GM21515 (cell line): ENCODE measurements at regions not wholly inside any gene's neighbourhood (a gene's known extent, or its start where the extent isn't known, plus 50 kb on each side); places are given as distances from the start of the nearest gene placed in this dataset.

Experiments used
- ATAC-seq: cut with Tn5 transposase; IDR thresholded peaks from one replicate; pipeline ENCODE4 v1.9.1; 2021; ENCODE audit not compliant: unreplicated experiment

GRCh38 chr11:98842187-98842586, 178.6 kb upstream of the CNTN5 start:
- no peak for ATAC-seq

DNA sequence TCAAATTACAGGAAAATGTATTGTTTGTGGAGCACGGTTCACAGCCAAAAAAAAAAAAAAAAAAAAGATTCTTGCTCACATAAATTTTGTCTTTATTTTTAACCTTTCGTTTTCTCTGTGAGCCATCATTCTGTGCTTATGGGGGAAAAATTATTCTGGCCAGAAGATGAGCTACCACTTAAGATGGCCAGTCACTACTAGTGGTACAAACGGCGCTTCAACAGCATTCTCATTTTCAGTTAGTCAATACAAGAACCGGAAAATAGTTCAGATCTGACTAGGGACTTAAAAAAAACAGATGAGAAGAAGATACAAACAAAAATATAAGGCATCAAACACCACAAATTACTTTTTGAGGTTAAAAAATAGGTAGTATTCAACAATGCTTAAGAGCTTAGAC, 158.6 kb upstream of the CNTN5 start:
- ATAC-seq = no peak

DNA sequence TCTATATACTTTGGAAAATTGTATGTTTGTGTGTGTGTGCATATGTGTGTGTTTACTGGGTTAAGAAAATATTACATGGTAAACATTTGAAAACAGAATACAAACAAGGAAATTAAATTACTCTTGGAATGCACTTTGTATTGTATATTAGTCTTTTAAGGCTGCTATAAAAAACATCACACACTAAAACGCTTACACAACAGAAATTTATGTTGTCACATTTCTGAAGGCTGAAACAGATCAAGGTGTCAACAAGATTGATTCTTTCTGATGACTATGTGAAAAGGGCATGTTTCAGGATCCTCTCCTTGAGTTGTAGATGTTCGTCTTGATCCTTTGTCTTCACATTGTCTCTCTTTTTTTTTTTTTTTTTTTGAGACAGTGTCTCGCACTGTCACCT, 149.1 kb upstream of the CNTN5 start:
- ATAC-seq = no peak

- no peak for ATAC-seq
Observed at GRCh38 chr11:98874050-98874449, 146.7 kb upstream of the CNTN5 start.

DNA sequence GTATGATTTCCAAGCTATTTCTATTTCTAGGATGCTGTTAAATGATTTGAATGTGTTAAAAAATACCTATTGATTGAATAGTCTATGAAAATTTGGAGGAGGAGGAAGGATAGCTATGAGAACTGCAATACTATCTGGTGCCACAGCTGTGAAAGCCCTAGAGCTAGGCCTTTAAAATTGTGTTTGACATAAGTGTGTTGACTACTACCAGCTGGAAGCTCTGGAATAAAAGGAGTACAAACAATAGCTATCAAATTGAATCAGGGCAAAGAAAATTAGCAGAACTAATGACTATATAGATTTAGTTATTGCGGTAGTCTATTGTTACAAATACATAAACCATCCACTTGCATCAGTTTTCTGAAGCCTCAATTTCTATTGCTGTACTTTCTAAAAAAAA, 124.8 kb upstream of the CNTN5 start:
- ATAC-seq = no peak

GRCh38 chr11:98940913-98941312, 79.8 kb upstream of the CNTN5 start:
- no peak for ATAC-seq

GRCh38 chr11:98944461-98944860, 76.3 kb upstream of the CNTN5 start:
- no peak for ATAC-seq

- no peak for ATAC-seq
Observed at GRCh38 chr11:98952107-98952506, 68.6 kb upstream of the CNTN5 start.

- ATAC-seq = no peak
Observed at GRCh38 chr11:98955551-98955950, 65.2 kb upstream of the CNTN5 start.

GRCh38 chr11:98964146-98964545, 56.6 kb upstream of the CNTN5 start:
- no peak for ATAC-seq

DNA sequence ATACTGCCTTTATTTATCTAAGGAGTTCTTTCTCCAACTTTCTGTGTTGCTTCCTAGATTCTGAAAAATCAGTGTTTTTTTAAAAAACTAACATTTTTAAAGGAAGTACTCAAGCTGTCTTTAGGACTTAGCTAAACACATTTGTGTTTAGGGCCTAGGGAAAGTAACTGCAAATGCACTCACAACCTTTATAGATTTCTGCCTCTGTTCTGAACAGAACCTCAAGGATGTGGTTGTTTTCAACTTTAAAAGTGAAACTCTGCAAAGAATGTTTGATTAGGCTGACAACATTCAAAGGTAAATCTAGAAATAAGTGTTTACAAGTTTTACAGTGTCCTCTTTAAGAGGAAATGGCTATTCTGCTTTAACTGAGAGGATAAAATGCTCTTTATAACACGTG, 55.4 kb upstream of the CNTN5 start:
- no peak for ATAC-seq

GRCh38 chr11:98965775-98966174, 55.0 kb upstream of the CNTN5 start:
- ATAC-seq = no peak

GRCh38 chr11:98967005-98967404, 53.7 kb upstream of the CNTN5 start:
- no peak for ATAC-seq
